LNCaP clone FGC (cell line): ENCODE measurements at regions not wholly inside any gene's neighbourhood (a gene's known extent, or its start where the extent isn't known, plus 50 kb on each side); places are given as distances from the start of the nearest gene placed in this dataset.

Experiments
- DNase-seq: peaks from one replicate; pipeline ENCODE4 v3.0.0-alpha.2; 2011; ENCODE audit warnings: low read depth
- H3K4me3 ChIP-seq: 2 replicates; pipeline ENCODE4 v1.5.1; 2011; ENCODE audit warnings: mild to moderate bottlenecking, low read depth, low read length, control low read depth
- CTCF ChIP-seq: IDR thresholded peaks from 2 replicates; pipeline ENCODE4 v1.5.1; 2012; ENCODE audit warnings: mild to moderate bottlenecking; ENCODE audit not compliant: control insufficient read depth, insufficient read depth; ENCODE audit errors: extremely low read depth

DNA sequence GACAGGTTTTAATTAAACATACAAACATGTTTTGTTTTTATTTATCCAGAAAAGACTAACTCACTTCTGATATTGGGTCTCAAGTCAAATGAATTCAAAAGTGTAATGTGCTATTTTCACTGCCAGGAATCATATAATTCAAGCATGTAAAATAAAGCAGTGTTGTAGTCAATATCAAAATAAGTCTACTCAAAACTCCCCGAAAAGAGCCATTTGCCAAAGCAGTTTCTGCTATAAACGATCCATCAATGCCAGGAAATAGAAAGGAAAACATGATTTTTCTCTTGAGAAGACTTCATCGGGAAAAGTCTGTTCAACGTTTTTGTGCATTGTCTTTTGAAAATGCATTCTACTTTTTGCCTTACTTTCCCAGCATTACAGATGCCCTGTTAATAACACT, 633.3 kb downstream of the FAT4 start:
- no peak for TF ChIP-seq CTCF

GRCh38 chr4:125951261-125951887, 636.6 kb downstream of the FAT4 start:
- no peak for TF ChIP-seq CTCF

More for the DNA sequence above, 633.3 kb downstream of the FAT4 start:
- DNase-seq, result no peak
- no peak overlapping the region for H3K4me3 ChIP-seq

GRCh38 chr4:125952631-125953030, 637.9 kb downstream of the FAT4 start:
- H3K4me3 ChIP-seq, result no peak overlapping the region
- no peak for TF ChIP-seq CTCF
- no peak for DNase-seq

More at GRCh38 chr4:125951261-125951887, 636.6 kb downstream of the FAT4 start:
- DNase-seq, result no peak
- no peak overlapping the region for H3K4me3 ChIP-seq

GRCh38 chr4:125956276-125956675, 641.5 kb downstream of the FAT4 start:
- no peak overlapping the region for H3K4me3 ChIP-seq
- DNase-seq, result no peak
- TF ChIP-seq CTCF, result no peak

DNA sequence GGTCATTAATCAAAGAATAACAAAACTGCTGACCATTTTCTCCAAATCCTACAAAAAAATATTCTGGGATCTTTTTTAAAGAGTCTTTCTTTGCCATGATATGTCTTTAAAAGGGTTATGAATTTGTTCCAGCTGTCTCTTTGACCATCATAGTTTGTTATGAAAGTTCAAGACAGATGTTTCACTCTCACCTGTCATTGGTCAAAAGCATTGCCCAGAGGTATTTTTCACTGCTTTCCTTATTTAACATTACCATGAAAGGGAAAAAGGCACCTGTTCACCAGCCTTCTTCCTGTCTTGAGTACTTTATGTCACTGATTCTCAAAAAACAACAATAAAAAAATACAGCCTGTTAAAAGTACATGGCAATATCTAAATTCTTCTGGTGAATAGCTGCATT, 643.8 kb downstream of the FAT4 start:
- no peak for DNase-seq
- TF ChIP-seq CTCF, result no peak
- H3K4me3 ChIP-seq, result no peak overlapping the region

GRCh38 chr4:125961626-125962025, 646.9 kb downstream of the FAT4 start:
- no peak for DNase-seq
- TF ChIP-seq CTCF, result no peak

GRCh38 chr4:125975861-125976397, 661.2 kb downstream of the FAT4 start:
- DNase-seq, result no peak
- H3K4me3 ChIP-seq, result no peak overlapping the region
- no peak for TF ChIP-seq CTCF

More at GRCh38 chr4:125961626-125962025, 646.9 kb downstream of the FAT4 start:
- H3K4me3 ChIP-seq, result no peak overlapping the region
